H9 (cell line): ENCODE measurements at regions not wholly inside any gene's neighbourhood (a gene's known extent, or its start where the extent isn't known, plus 50 kb on each side); places are given as distances from the start of the nearest gene placed in this dataset.

Source experiments
- DNase-seq: peaks from one replicate; pipeline ENCODE4 v3.0.0-alpha.2; 2017
- H2AFZ ChIP-seq: one replicate; pipeline ENCODE4 v1.6.1; 2013; ENCODE audit warnings: mild to moderate bottlenecking, low read length, control low read depth, moderate library complexity
- H2AK5ac ChIP-seq: 2 replicates; pipeline ENCODE4 v1.6.1; 2013; ENCODE audit warnings: low read length, control low read depth, mixed read lengths; ENCODE audit not compliant: insufficient read length
- H2BK120ac ChIP-seq: one replicate; pipeline ENCODE4 v1.6.1; 2013; ENCODE audit warnings: low read depth, mild to moderate bottlenecking, low read length, control low read depth, inconsistent platforms; ENCODE audit not compliant: poor library complexity, severe bottlenecking
- H2BK12ac ChIP-seq: 2 replicates; pipeline ENCODE4 v1.6.1; 2013; ENCODE audit warnings: low read length, control low read depth, mixed read lengths, low read depth; ENCODE audit not compliant: insufficient read length
- H2BK15ac ChIP-seq: 2 replicates; pipeline ENCODE4 v1.6.1; 2013; ENCODE audit warnings: low read depth, low read length, control low read depth
- H2BK20ac ChIP-seq: one replicate; pipeline ENCODE4 v1.6.1; 2013; ENCODE audit warnings: low read depth, mild to moderate bottlenecking, low read length, control low read depth, inconsistent platforms; ENCODE audit not compliant: poor library complexity, severe bottlenecking
- H2BK5ac ChIP-seq: 2 replicates; pipeline ENCODE4 v1.6.1; 2013; ENCODE audit warnings: low read length, control low read depth, mixed read lengths; ENCODE audit not compliant: insufficient read length
- H3K14ac ChIP-seq: 2 replicates; pipeline ENCODE4 v1.6.1; 2013; ENCODE audit warnings: low read length, control low read depth; ENCODE audit not compliant: insufficient read depth
- H3K18ac ChIP-seq: 2 replicates; pipeline ENCODE4 v1.6.1; 2013; ENCODE audit warnings: low read depth, mild to moderate bottlenecking, mixed read lengths, low read length, control low read depth; ENCODE audit not compliant: insufficient read length
- H3K23ac ChIP-seq: 2 replicates; pipeline ENCODE4 v1.6.1; 2013; ENCODE audit warnings: low read length, control low read depth, mixed read lengths, low read depth; ENCODE audit not compliant: insufficient read length
- H3K23me2 ChIP-seq: 2 replicates; pipeline ENCODE4 v1.6.1; 2013; ENCODE audit warnings: low read depth, mild to moderate bottlenecking, mixed read lengths, low read length, control low read depth; ENCODE audit not compliant: insufficient read length, poor library complexity, severe bottlenecking
- H3K27ac ChIP-seq: 2 replicates; pipeline ENCODE4 v1.5.1; 2013; ENCODE audit warnings: low read length, control low read depth, mixed read lengths, low read depth; ENCODE audit not compliant: insufficient read length
- H3K27me3 ChIP-seq: 2 replicates; pipeline ENCODE4 v1.6.1; 2013; ENCODE audit warnings: low read length, control low read depth, inconsistent platforms; ENCODE audit not compliant: insufficient read depth
- H3K4ac ChIP-seq: 2 replicates; pipeline ENCODE4 v1.6.1; 2013; ENCODE audit warnings: low read depth, mild to moderate bottlenecking, control low read depth, inconsistent platforms, low read length, moderate library complexity
- H3K4me1 ChIP-seq: 2 replicates; pipeline ENCODE4 v1.6.1; 2013; ENCODE audit warnings: low read length, control low read depth, inconsistent platforms; ENCODE audit not compliant: insufficient read depth
- H3K4me2 ChIP-seq: 2 replicates; pipeline ENCODE4 v1.6.1; 2013; ENCODE audit warnings: low read length, control low read depth, mixed read lengths; ENCODE audit not compliant: insufficient read length, insufficient read depth
- H3K56ac ChIP-seq: 2 replicates; pipeline ENCODE4 v1.6.1; 2013; ENCODE audit warnings: low read depth, mild to moderate bottlenecking, mixed read lengths, low read length, control low read depth; ENCODE audit not compliant: insufficient read length
- H3K79me1 ChIP-seq: 2 replicates; pipeline ENCODE4 v1.6.1; 2013; ENCODE audit warnings: low read depth, mild to moderate bottlenecking, moderate library complexity, low read length, control low read depth, inconsistent platforms; ENCODE audit not compliant: insufficient read depth, poor library complexity, severe bottlenecking
- H3K79me2 ChIP-seq: 2 replicates; pipeline ENCODE4 v1.6.1; 2013; ENCODE audit warnings: low read length, control low read depth, inconsistent platforms; ENCODE audit not compliant: insufficient read depth
- H3K9ac ChIP-seq: 2 replicates; pipeline ENCODE4 v1.6.1; 2013; ENCODE audit warnings: low read length, control low read depth, mixed read lengths; ENCODE audit not compliant: insufficient read length; ENCODE audit errors: extremely low read depth
- H3K9me3 ChIP-seq: one replicate; pipeline ENCODE4 v1.6.1; 2013; ENCODE audit warnings: low read depth, low read length, inconsistent platforms; ENCODE audit not compliant: control insufficient read depth
- H3T11ph ChIP-seq: one replicate; pipeline ENCODE4 v1.6.1; 2013; ENCODE audit warnings: mild to moderate bottlenecking, low read length, control low read depth, inconsistent platforms
- H4K20me1 ChIP-seq: one replicate; pipeline ENCODE4 v1.6.1; 2013; ENCODE audit not compliant: control insufficient read depth, insufficient read length, insufficient read depth
- H4K5ac ChIP-seq: 2 replicates; pipeline ENCODE4 v1.6.1; 2013; ENCODE audit warnings: low read depth, mild to moderate bottlenecking, mixed read lengths, low read length, control low read depth; ENCODE audit not compliant: insufficient read length
- H4K8ac ChIP-seq: replicated peaks from 2 replicates; pipeline ENCODE4 v1.6.1; 2013; ENCODE audit warnings: low read length, control low read depth, mixed read lengths, low read depth; ENCODE audit not compliant: insufficient read length
- H4K91ac ChIP-seq: 2 replicates; pipeline ENCODE4 v1.6.1; 2013; ENCODE audit warnings: low read depth, mild to moderate bottlenecking, moderate library complexity, mixed read lengths, low read length, control low read depth; ENCODE audit not compliant: insufficient read length
- H3K27ac Mint-ChIP-seq, 3 experiments: 2 replicates in 2 of 3; 3 replicates in 1 of 3; pipeline ENCODE4 v1.8.0; 2020 to 2021; ENCODE audit warnings: mixed read lengths in 3 of 3, mild to moderate bottlenecking in 1 of 3, moderate library complexity in 1 of 3
- H3K27me3 Mint-ChIP-seq: 2 replicates; pipeline ENCODE4 v1.8.0; 2021; ENCODE audit warnings: low read depth, mild to moderate bottlenecking, moderate library complexity, mixed read lengths
- H3K36me3 Mint-ChIP-seq, 3 experiments: 2 replicates in 2 of 3; 3 replicates in 1 of 3; pipeline ENCODE4 v1.8.0; 2020 to 2021; ENCODE audit warnings: low read depth in 3 of 3, mixed read lengths in 3 of 3; ENCODE audit not compliant: insufficient read depth in 1 of 3
- H3K4me1 Mint-ChIP-seq, 2 experiments: 2 replicates each; pipeline ENCODE4 v1.8.0; 2020; ENCODE audit warnings: mixed read lengths in 2 of 2
- H3K4me3 Mint-ChIP-seq, 2 experiments: 2 replicates in 1 of 2; 3 replicates in 1 of 2; pipeline ENCODE4 v1.8.0; 2020 to 2021; ENCODE audit warnings: mild to moderate bottlenecking in 2 of 2, mixed read lengths in 2 of 2, moderate library complexity in 1 of 2
- H3K9me3 Mint-ChIP-seq, 2 experiments: 2 replicates in 1 of 2; 3 replicates in 1 of 2; pipeline ENCODE4 v1.8.0; 2020; ENCODE audit warnings: mild to moderate bottlenecking in 2 of 2, mixed read lengths in 2 of 2, moderate library complexity in 1 of 2
- CTCF ChIP-seq: fragments of 200-600 bp; sonication (generic); conservative IDR thresholded peaks from 3 replicates; pipeline ENCODE4 v1.8.0; 2021; ENCODE audit warnings: antibody characterized with exemption, mild to moderate bottlenecking
- WGBS: extraction: QIAGEN DNeasy Blood & Tissue Kit; methylation state at CpG from one replicate; pipeline ENCODE4 v1.1.7; 2013; ENCODE audit warnings: missing lambda C conversion rate, low lambda C conversion rate, mixed read lengths; ENCODE audit not compliant: insufficient read length; ENCODE audit errors: extremely low coverage; 5-methylcytosine and 5-hydroxymethylcytosine counted together

- H4K8ac ChIP-seq, result no peak overlapping the region
- no peak overlapping the region for H4K91ac ChIP-seq
- H2BK12ac ChIP-seq, result no peak overlapping the region
- H3K9me3 Mint-ChIP-seq, result peaks cover 11 to 12% of the 10 kb centered on the region in 2 experiments; a peak in 3 of 5 replicates
- peaks cover 0 to 16% (median 8%) of the 10 kb centered on the region in 3 experiments; a peak in 6 of 7 replicates for H3K36me3 Mint-ChIP-seq
- H3K9ac ChIP-seq, result no peak overlapping the region
- H3K9me3 ChIP-seq, result no peaks in the 10 kb centered on the region
- TF ChIP-seq CTCF, result no peak
- no peaks in the 10 kb centered on the region for H4K20me1 ChIP-seq
- H2AFZ ChIP-seq, result no peak overlapping the region
- no CpG with 5 or more reads among the region's 7 CpGs for WGBS
- no peak overlapping the region; a peak in 2 of 7 replicates for H3K27ac Mint-ChIP-seq
- H3K18ac ChIP-seq, result no peak overlapping the region
- H2BK20ac ChIP-seq, result no peak overlapping the region
- no peak overlapping the region for H3K23ac ChIP-seq
- no peak overlapping the region for H3K14ac ChIP-seq
- H3K27me3 ChIP-seq, result no peaks in the 10 kb centered on the region
- DNase-seq, result no peak
- no peak overlapping the region for H3K4me2 ChIP-seq
- H2BK15ac ChIP-seq, result no peak overlapping the region
- no peak overlapping the region for H2AK5ac ChIP-seq
- 0 out of 2 replicates have a peak, but pooled peaks cover 3% of the 10 kb centered on the region for H3K4me1 ChIP-seq
- H3K79me1 ChIP-seq, result no peaks in the 10 kb centered on the region
- H3K56ac ChIP-seq, result no peak overlapping the region
- peaks cover 15 to 20% of the 10 kb centered on the region in 2 experiments for H3K4me1 Mint-ChIP-seq
- no peak overlapping the region for H3K4ac ChIP-seq
- no peak overlapping the region; a peak in 1 of 5 replicates for H3K4me3 Mint-ChIP-seq
- no peak overlapping the region for H2BK120ac ChIP-seq
- no peaks in the 10 kb centered on the region for H3K27me3 Mint-ChIP-seq
- H3K23me2 ChIP-seq, result no peaks in the 10 kb centered on the region
- no peak overlapping the region for H4K5ac ChIP-seq
- no peak overlapping the region for H3K27ac ChIP-seq
- H3T11ph ChIP-seq, result no peak overlapping the region
- H2BK5ac ChIP-seq, result no peak overlapping the region
- no peaks in the 10 kb centered on the region for H3K79me2 ChIP-seq
Measured at GRCh38 chr6:11380549-11380948, 148.1 kb upstream of the NEDD9 start.
